ENCODE measurements at regions not wholly inside any gene's neighbourhood (a gene's known extent, or its start where the extent isn't known, plus 50 kb on each side); places are given as distances from the start of the nearest gene placed in this dataset.

GRCh38 chr13:55000844-55001243 lies 1972.2 kb downstream of the OLFM4 start:
- TF ChIP-seq TCF4 (CRISPR knock-in tag; IDR thresholded peaks at IDR 0.05; ENCODE audit: borderline replicate concordance): no peak
- TF ChIP-seq ZNF8 (CRISPR knock-in tag; IDR thresholded peaks at IDR 0.05): no peak
- TF ChIP-seq ESRRG (CRISPR knock-in tag; IDR thresholded peaks at IDR 0.05): no peak
- TF ChIP-seq CSDC2 (CRISPR knock-in tag; IDR thresholded peaks at IDR 0.05): no peak
- TF ChIP-seq ZFP3 (CRISPR knock-in tag; IDR thresholded peaks at IDR 0.05): no peak
- TF ChIP-seq PATZ1 (CRISPR knock-in tag; IDR thresholded peaks at IDR 0.05; ENCODE audit: borderline replicate concordance): no peak
- TF ChIP-seq TOX (CRISPR knock-in tag; IDR thresholded peaks at IDR 0.05; ENCODE audit: borderline replicate concordance): no peak
- TF ChIP-seq BACH2 (CRISPR knock-in tag; IDR thresholded peaks at IDR 0.05; ENCODE audit: borderline replicate concordance): no peak
- TF ChIP-seq ARNTL (CRISPR knock-in tag; IDR thresholded peaks at IDR 0.05; ENCODE audit: borderline replicate concordance, low read depth): no peak
- TF ChIP-seq CREB5 (CRISPR knock-in tag; IDR thresholded peaks at IDR 0.05; ENCODE audit: low read depth): no peak
- TF ChIP-seq GLIS3 (CRISPR knock-in tag; IDR thresholded peaks at IDR 0.05): no peak
- TF ChIP-seq OSR1 (CRISPR knock-in tag; IDR thresholded peaks at IDR 0.05): no peak
- TF ChIP-seq TSHZ2 (CRISPR knock-in tag; IDR thresholded peaks at IDR 0.05): no peak
- no peak for TF ChIP-seq SNAI2 (CRISPR knock-in tag; IDR thresholded peaks at IDR 0.05)
